ENCODE measurements at regions not wholly inside any gene's neighbourhood (a gene's known extent, or its start where the extent isn't known, plus 50 kb on each side); places are given as distances from the start of the nearest gene placed in this dataset.
A peak's percentile ranks its signal among the peaks of the same experiment; 100 is the strongest.

DNA sequence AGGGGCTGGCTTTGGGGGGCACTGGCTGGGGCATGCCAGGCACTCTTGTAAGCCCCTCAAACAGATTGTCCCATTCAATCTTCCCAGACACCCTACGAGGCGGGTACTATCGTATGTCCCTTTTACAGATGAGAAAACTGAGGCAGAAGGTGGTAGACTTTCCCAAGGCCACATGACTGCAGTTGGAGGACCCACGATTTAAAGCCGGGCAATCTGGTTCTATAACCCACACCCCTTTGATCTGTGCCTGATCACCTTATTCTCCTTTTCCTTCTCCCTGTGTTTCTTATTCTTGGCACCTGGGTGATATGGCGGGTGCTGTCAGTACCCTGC, 146.3 kb upstream of the IRX3 start:
- CTCF ChIA-PET, result no interaction called here
- BruUV-seq (replicated peaks), result no TSS peak
- no peak overlapping the region for H3K27ac Mint-ChIP-seq (ENCODE audit: unreplicated experiment)

GRCh38 chr16:54431997-54432896, 145.7 kb upstream of the IRX3 start:
- TF ChIP-seq CTCF (IDR thresholded peaks at IDR 0.05; ENCODE audit: unreplicated experiment), result no peak
- H3K4me1 Mint-ChIP-seq (ENCODE audit: low read depth, unreplicated experiment), result no peaks in the 10 kb centered on the region
- CTCF ChIA-PET, result no interaction called here
- H3K27me3 Mint-ChIP-seq (ENCODE audit: unreplicated experiment), result peaks cover 81% of the 10 kb centered on the region
- H3K27ac Mint-ChIP-seq (ENCODE audit: unreplicated experiment), result no peak overlapping the region
- peaks cover 4% of the 10 kb centered on the region for H3K9me3 Mint-ChIP-seq (ENCODE audit: low read depth, unreplicated experiment)
- no TSS peak for BruUV-seq (replicated peaks)
- intact Hi-C loops (cut with micrococcal nuclease; ENCODE audit: unreplicated experiment), result loop anchor here (10.0 kb wide), 1 partner anchor 157 kb away; no protein-coding TSS in a partner anchor
- DNase-seq, result peak; percentile 11
- no peak overlapping the region for H3K4me3 Mint-ChIP-seq (ENCODE audit: low read depth, unreplicated experiment)
- no peaks in the 10 kb centered on the region for H3K36me3 Mint-ChIP-seq (ENCODE audit: insufficient read depth, unreplicated experiment)

More for the DNA sequence above, 146.3 kb upstream of the IRX3 start:
- no peak overlapping the region for H3K4me3 Mint-ChIP-seq (ENCODE audit: low read depth, unreplicated experiment)
- peaks cover 5% of the 10 kb centered on the region for H3K9me3 Mint-ChIP-seq (ENCODE audit: low read depth, unreplicated experiment)
- TF ChIP-seq CTCF (IDR thresholded peaks at IDR 0.05; ENCODE audit: unreplicated experiment), result no peak
- DNase-seq, result no peak
- H3K4me1 Mint-ChIP-seq (ENCODE audit: low read depth, unreplicated experiment), result no peaks in the 10 kb centered on the region
- H3K27me3 Mint-ChIP-seq (ENCODE audit: unreplicated experiment), result peaks cover 81% of the 10 kb centered on the region
- no peaks in the 10 kb centered on the region for H3K36me3 Mint-ChIP-seq (ENCODE audit: insufficient read depth, unreplicated experiment)
- intact Hi-C loops (cut with micrococcal nuclease; ENCODE audit: unreplicated experiment), result loop anchor here (10.0 kb wide), 1 partner anchor 158 kb away; no protein-coding TSS in a partner anchor

DNA sequence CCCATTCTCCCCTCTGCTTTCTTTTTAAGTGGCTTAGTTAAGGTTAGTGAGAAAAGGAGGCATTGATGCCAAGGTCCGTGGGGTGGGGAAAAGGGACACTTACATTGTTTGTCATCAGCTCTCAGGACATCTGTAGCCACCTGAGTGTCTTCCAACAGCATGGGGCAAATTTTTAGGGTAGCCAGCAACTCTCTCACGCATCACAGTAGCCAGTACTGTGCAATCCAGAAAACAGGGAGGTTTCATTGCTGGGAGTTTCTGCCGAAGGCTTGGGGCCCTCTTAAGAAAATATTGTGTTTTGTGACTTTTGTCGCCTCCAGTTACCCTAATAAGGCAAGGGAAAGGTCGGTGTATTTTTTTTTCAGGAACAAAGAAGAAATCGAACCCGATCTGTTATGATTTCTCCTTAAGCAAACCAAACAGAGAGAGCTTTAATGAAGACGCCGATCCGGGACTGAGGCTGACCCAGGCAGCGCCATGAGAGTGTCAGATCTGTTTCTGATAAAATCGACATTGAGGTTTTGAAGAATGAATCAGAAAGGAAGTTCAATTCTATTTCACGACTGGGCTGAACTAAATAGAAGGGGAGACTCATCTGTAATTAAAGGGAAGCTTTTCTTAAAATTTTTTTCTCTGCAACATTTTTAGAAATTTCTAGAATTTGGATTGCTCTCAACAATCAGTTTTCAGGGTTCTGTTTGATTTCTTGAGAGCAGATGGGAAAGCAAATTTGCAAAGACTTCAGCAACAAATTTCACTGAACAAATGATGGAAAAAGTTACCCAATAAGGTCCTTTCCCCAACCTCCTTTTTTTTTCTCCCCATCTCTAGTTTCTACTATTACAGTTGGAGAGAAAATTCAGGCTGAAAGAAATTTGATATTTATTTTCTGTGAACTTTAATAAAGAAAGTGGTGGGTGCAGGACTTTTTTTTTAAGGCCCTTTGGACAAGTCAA, 144.7 kb upstream of the IRX3 start:
- Mint-ChIP-seq H3K4me3 (ENCODE audit: low read depth, unreplicated experiment) (no peak overlapping the region), H3K27me3 (ENCODE audit: unreplicated experiment) (peaks cover 84% of the 10 kb centered on the region), H3K27ac (ENCODE audit: unreplicated experiment) (no peak overlapping the region), H3K9me3 (ENCODE audit: low read depth, unreplicated experiment) (peaks cover 2% of the 10 kb centered on the region), H3K36me3 (ENCODE audit: insufficient read depth, unreplicated experiment) (no peaks in the 10 kb centered on the region), H3K4me1 (ENCODE audit: low read depth, unreplicated experiment) (no peaks in the 10 kb centered on the region)
- intact Hi-C loops (cut with micrococcal nuclease; ENCODE audit: unreplicated experiment), result loop anchor here (10.0 kb wide), 1 partner anchor 157 kb away; no protein-coding TSS in a partner anchor
- TF ChIP-seq CTCF (IDR thresholded peaks at IDR 0.05; ENCODE audit: unreplicated experiment), result no peak
- no TSS peak for BruUV-seq (replicated peaks)
- CTCF ChIA-PET, result interaction anchor here (1.0 kb wide), 1 partner anchor 23 kb away, joined by 4 read pairs; no protein-coding TSS in a partner anchor
- no peak for DNase-seq

DNA sequence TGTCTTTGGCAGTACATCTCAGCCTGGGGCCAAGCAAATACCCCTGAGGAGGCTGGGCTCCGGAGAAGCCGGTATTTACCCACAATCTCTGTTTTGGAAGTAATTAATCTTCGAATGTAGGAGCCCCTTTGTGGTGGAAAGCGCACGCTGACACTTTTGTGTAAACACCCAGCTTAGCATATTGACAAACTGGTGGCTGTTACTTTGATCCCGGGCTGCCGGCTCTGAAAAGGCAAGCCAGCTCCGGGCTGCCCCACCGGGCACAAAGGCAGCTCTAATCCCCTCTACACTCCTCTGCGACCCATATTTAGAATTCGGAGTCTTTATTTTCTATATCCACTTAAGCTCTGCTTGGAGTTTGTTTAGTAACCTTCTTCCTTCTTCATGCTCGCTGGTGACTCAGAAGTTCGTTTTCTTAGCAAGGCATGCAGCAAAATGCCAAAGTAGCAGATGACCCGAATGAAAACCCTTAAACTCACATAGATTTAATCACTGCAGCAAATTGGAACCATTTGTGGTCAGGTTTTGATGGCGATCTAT, 144.0 kb upstream of the IRX3 start:
- CTCF ChIA-PET, result interaction anchor here (1.0 kb wide), 1 partner anchor 24 kb away, joined by 4 read pairs; no protein-coding TSS in a partner anchor
- no peak for DNase-seq
- Mint-ChIP-seq H3K4me1 (ENCODE audit: low read depth, unreplicated experiment) (no peaks in the 10 kb centered on the region), H3K27me3 (ENCODE audit: unreplicated experiment) (peaks cover 91% of the 10 kb centered on the region), H3K4me3 (ENCODE audit: low read depth, unreplicated experiment) (no peak overlapping the region), H3K36me3 (ENCODE audit: insufficient read depth, unreplicated experiment) (no peaks in the 10 kb centered on the region), H3K9me3 (ENCODE audit: low read depth, unreplicated experiment) (peaks cover 2% of the 10 kb centered on the region), H3K27ac (ENCODE audit: unreplicated experiment) (no peak overlapping the region)
- BruUV-seq (replicated peaks), result no TSS peak
- no peak for TF ChIP-seq CTCF (IDR thresholded peaks at IDR 0.05; ENCODE audit: unreplicated experiment)
- intact Hi-C loops (cut with micrococcal nuclease; ENCODE audit: unreplicated experiment), result loop anchor here (10.0 kb wide), 1 partner anchor 156 kb away; no protein-coding TSS in a partner anchor
